ENCODE measurements at regions not wholly inside any gene's neighbourhood (a gene's known extent, or its start where the extent isn't known, plus 50 kb on each side); places are given as distances from the start of the nearest gene placed in this dataset.
A peak's percentile ranks its signal among the peaks of the same experiment; 100 is the strongest.

DNA sequence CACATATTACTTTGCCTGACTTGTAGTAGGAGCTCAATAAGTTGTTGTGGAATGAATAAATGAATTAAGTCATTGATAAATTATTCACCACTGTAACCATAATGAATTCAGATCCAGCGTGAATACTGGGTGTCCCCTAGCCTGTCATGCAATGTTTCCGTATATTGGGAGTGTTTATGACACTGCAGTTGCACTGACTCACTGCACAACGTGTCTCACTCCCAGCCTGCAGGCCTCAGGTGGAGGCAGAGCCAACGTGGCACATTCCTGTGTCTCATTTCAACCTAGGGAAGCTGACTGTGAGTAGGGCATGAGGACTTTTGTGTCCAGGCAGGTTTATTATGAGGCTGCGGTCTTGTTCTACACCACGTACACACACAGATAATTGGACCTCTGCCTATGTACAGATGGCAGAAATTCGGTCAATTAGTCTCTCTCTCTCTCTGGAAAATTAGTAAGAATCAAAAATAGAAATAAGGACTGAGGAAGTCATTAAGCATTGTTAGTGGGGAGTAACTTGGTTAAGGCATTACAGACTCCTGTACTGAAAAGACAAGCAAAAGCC is 299.1 kb upstream of the IGFBP3 start:
- DNase-seq (ENCODE audit: extremely low spot score, insufficient read length, low read depth): no peak
- no peak for FAIRE-seq

DNA sequence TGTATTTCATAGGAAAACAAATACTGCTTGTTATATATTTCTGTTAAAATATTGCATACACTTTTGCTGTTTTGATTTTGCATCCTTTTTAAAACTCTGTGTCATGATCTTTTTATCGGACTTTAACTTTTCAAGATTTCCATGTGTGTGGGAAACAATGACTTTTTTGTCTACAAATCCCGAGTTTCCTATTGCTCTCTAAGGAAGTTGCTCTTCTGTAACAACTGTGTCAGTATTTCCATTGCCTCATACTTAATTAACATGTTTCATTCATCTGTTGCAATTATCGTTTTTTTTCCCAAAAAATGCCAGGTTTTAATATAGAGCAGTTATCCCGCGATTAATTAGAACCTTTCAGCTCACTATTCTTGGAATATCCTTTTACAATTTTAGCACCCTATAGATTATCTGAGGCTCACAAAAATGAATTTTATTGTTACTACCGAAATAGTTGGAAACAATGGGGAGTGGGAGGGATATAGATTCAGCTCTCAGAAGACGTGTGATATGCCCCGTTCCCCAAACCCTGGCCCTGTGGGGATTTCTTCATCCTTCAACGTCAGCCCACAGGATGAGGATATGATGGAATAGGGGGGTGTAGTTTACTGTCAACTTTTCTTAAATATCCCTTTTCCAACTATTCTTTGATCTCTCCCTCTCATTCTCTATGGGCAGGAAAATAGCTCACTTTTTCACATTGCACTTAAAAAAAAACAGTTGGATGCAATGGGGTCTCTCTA is 297.6 kb upstream of the IGFBP3 start:
- FAIRE-seq: no peak
- DNase-seq (ENCODE audit: extremely low spot score, insufficient read length, low read depth): no peak

- DNase-seq (ENCODE audit: extremely low spot score, insufficient read length, low read depth): no peak
Observed at GRCh38 chr7:46215987-46216567, 295.0 kb upstream of the IGFBP3 start.

DNA sequence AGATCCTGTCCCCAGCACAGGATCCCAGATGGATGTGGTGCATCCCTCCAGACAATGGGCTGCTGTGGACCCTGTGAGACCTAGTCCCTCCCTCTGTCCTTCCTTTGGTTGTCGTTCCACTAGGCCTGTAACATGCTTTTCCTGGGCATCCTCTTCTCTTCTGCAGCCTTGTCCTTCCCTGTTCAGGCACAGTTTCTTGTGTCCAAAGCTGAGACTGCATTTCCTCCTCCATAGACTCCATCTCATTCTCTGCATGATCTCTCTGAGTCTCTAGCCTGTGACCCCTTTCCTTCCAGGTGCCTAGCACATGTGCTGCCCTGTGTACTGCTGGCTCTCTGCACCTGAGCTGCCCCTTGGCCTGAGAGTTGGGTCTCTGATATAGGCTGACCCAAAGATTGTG is 293.5 kb upstream of the IGFBP3 start:
- no peak for FAIRE-seq
- DNase-seq (ENCODE audit: extremely low spot score, insufficient read length, low read depth): no peak

More at GRCh38 chr7:46215987-46216567, 295.0 kb upstream of the IGFBP3 start:
- no peak for FAIRE-seq

- DNase-seq (ENCODE audit: extremely low spot score, insufficient read length, low read depth) (no peak), FAIRE-seq (no peak)
Observed at GRCh38 chr7:46213154-46213537, 292.1 kb upstream of the IGFBP3 start.

DNA sequence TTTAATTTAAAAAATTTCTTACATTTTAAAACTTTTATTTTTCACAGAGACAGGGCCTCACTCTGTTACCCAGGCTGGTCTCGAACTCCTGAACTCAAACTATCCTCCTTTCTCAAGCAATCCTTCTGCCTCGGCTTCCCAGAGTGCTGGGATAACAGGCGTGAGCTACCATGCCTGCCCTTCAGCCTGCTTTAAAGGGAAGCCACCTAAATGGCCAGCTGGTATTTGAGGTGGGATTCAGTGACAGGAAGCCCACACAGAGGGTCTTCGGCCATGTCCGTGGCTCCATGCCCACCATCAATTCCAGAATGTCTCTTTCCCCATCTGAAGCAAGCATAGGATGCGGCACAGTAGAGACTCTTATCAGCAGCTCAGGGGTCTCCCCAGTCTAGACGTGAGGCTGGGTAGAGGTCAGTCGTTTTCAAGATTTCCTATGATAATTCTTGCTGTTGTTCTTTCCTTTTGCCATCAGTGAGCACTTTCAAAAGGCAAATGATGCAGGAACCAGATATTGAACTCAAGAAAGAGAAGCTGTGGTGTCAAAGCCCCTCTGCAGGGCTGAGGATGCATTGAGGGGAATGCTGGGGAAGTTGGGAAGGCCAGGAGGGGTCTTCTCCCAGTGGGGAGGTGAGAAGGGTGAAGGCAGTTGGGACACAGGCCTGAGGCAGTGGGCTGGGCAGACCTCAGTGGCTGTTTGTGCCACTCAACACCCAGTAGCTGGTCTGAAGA is 291.5 kb upstream of the IGFBP3 start:
- DNase-seq (ENCODE audit: extremely low spot score, insufficient read length, low read depth): no peak
- no peak for FAIRE-seq

GRCh38 chr7:46210467-46210866 is 289.4 kb upstream of the IGFBP3 start:
- FAIRE-seq (no peak), DNase-seq (ENCODE audit: extremely low spot score, insufficient read length, low read depth) (no peak)

GRCh38 chr7:46209611-46210388 is 288.7 kb upstream of the IGFBP3 start:
- DNase-seq (ENCODE audit: extremely low spot score, insufficient read length, low read depth) (no peak), FAIRE-seq (no peak)

DNA sequence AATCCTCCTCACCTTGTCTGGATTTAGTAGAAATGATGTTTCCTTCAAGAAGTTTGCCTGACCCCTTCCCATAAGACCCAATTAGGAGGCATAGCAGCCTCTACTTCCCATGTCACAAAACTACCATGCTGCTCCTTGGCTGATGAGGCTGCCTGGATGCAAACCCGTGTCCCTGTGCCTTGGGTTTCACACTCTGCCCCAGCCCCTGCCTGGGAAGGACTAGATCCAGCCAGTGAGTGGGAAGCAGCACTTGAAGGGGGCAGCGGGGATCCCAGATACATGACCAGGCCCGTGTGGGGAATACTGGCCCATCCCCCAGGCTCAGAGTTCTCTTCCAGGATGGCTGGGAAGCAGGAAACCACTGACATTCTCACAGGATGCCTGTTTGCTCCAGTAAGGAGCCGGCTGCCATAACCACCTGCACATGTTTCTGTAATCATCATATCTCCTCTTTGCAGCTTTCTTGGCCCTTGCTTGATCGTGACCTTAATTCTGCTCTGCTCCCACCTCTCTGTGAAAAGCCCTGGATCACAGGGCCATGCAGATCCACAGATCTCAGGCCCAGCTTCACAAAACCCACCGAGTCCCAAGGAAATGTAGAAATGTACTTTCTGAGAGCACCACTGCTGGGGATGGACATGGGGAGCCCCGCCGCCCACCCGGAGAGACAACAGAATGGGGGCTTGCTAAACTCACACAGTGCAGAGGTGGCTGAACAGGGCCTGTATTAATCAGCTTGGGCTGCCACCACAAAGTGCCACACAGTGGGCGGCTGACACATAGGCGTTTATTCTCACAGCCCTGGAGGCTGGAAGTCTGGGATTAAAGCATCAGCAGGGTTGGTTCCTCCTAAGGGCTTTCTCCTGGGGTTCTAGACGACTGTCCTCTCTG is 287.8 kb upstream of the IGFBP3 start:
- FAIRE-seq (no peak), DNase-seq (ENCODE audit: extremely low spot score, insufficient read length, low read depth) (no peak)

DNA sequence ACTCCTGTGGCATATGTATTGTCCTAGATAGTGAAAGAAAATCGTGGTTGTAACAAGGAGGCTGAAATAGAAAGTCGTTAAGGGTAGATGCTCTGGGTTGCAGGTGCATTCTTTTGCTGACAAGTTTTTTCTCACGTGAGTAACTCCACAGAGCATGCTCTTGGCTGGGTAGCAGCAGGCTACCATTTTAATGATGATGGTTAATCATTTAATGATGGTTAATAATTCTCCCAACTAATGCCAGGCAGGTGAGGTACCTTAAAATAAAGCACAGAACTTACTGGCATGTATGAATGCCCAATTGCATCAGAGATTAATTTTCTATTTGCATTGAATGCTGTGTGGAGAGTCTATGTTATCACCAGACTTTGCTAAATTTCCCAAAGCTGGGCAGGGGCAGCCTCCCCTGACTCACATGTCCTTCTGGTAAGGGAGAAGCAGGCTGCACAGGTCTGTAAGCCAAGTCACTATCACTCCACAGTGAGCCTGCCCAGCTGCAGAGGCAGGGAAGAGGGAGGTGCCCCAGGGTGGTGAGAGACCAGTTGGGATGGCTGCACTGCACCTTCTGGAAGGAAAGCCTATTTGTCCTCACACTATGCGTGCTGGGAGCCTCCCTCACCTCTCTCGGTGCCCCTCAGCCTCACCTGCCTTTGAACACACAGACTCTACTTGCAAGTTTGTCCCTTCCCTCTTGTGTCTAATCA is 287.0 kb upstream of the IGFBP3 start:
- FAIRE-seq: no peak
- DNase-seq (ENCODE audit: extremely low spot score, insufficient read length, low read depth): no peak

GRCh38 chr7:46206476-46207060 is 285.5 kb upstream of the IGFBP3 start:
- FAIRE-seq: peak; percentile 73
- DNase-seq (ENCODE audit: extremely low spot score, insufficient read length, low read depth): no peak

DNA sequence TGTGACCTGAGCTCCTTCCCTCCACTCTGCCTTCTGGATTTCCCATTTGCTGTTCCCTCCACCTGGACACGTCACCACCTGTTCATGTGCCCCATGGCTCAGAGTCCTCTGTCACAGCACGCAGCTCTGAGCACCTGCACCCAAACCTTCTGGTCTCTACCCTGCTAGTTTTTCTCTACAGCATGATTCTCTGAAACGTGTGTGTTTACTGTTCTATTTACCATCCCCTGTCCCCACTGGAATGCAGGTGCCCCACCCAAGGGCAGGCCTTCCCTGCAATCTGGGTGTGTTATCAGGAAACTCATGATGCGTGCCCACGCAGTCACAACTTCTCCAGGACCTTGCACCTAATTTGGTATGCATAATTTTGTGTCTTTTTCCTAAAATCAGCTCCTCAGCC is 284.4 kb upstream of the IGFBP3 start:
- no peak for FAIRE-seq
- no peak for DNase-seq (ENCODE audit: extremely low spot score, insufficient read length, low read depth)

DNA sequence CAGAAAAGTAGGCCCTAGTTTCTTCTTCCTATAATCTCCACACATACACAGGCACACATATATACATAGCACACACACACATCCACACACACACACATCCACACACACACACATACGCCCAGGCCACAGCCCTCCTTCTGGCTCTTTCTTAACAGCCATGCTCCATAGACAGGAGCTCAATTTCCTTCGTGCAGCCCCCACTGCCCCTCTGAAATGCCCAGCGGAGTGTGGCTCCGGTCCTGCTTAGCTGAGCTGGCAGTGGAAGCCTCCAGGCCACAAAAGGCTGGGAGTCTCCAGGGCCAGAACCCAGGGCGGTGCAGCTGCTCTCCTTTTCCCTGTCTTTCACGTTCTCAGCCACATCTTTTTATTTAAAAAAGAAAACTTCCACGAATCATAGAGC is 282.9 kb upstream of the IGFBP3 start:
- DNase-seq (ENCODE audit: extremely low spot score, insufficient read length, low read depth): no peak
- FAIRE-seq: no peak

DNA sequence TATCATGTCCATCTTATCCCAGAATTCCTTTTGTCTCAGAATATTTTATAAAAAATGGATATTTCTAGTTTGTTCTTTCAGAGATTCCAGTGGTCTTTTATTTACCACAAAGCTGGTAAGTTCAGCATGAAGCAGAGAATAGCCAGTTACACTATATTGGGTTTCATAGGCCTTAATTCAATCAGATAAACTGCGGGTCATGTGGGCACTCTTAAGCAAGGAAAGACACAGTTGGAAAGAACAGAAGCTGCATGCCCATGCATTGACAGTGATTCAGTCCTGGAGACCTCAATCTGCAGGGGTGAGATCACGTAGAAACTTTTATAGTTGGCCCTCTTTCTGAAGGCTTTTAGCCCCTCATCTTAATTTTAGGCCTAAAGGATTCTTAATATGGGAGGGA is 281.3 kb upstream of the IGFBP3 start:
- no peak for DNase-seq (ENCODE audit: extremely low spot score, insufficient read length, low read depth)
- FAIRE-seq: no peak

- DNase-seq (ENCODE audit: extremely low spot score, insufficient read length, low read depth): no peak
- FAIRE-seq: no peak
Observed at GRCh38 chr7:46201961-46202360, 280.9 kb upstream of the IGFBP3 start.

- no peak for FAIRE-seq
- DNase-seq (ENCODE audit: extremely low spot score, insufficient read length, low read depth): no peak
Observed at GRCh38 chr7:46198701-46199100, 277.6 kb upstream of the IGFBP3 start.

DNA sequence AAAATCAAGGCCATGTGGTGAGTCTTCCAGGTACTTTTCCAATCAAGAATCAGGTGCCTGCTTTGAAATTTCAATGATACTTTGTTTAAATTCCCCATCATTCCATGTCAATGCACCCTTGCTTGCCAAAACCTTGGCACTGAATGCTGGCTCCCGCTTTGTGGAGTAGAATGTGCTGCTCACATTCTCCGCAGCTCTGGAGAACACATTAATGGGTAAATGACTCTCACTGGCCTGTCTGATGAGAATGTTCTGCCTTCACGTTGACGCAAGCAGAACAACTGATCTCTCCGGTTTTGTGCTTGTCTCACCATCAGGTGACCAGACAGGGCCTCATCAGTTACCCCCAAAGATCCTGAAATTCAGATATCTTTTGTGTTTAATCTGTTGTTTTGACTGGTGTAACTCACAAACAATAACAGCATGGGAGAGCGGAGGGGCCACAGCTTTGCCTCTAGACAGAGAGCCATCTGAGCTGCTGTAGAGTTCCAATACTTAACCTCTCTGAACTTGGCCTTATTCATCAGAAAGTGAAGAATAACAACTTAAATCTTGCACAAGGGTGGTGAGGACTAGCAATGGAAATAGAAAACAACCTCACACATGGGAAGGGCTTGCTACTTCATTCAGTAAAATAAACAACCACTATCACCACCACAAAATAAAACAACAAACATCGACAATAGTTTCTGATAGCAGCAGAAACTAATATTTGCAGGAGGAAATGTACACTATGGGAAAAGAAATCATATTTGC is 276.9 kb upstream of the IGFBP3 start:
- DNase-seq (ENCODE audit: extremely low spot score, insufficient read length, low read depth): no peak

DNA sequence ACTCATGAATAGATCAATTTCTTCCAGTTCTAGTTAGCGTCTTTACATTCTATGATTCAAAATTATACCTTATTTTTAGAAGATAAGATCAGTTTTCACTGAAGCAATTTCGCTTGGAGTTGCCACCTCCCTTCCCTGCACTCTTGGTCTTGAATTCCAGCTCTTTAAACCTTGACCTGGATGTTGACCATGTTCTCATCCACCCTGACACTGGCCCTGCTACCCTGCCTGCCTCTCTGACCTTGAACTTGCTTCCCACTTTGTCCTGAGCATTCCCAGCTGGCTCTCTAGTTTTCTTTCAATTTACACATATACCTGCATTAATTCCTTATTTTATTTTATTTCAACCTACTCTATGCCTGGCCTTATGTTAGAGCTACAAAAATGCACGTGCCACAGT is 274.9 kb upstream of the IGFBP3 start:
- no peak for FAIRE-seq
- no peak for DNase-seq (ENCODE audit: extremely low spot score, insufficient read length, low read depth)

More for the DNA sequence above, 276.9 kb upstream of the IGFBP3 start:
- no peak for FAIRE-seq

All from GM18507 (cell line).